ENCODE measurements at regions not wholly inside any gene's neighbourhood (a gene's known extent, or its start where the extent isn't known, plus 50 kb on each side); places are given as distances from the start of the nearest gene placed in this dataset.

GRCh38 chr12:59084511-59085375 is 164.4 kb upstream of the LRIG3 start:
- FAIRE-seq (no peak), DNase-seq (ENCODE audit: insufficient read length, low spot score) (no peak)
- TF ChIP-seq, protein P1, sequence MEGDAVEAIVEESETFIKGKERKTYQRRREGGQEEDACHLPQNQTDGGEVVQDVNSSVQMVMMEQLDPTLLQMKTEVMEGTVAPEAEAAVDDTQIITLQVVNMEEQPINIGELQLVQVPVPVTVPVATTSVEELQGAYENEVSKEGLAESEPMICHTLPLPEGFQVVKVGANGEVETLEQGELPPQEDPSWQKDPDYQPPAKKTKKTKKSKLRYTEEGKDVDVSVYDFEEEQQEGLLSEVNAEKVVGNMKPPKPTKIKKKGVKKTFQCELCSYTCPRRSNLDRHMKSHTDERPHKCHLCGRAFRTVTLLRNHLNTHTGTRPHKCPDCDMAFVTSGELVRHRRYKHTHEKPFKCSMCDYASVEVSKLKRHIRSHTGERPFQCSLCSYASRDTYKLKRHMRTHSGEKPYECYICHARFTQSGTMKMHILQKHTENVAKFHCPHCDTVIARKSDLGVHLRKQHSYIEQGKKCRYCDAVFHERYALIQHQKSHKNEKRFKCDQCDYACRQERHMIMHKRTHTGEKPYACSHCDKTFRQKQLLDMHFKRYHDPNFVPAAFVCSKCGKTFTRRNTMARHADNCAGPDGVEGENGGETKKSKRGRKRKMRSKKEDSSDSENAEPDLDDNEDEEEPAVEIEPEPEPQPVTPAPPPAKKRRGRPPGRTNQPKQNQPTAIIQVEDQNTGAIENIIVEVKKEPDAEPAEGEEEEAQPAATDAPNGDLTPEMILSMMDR (IDR thresholded peaks at IDR 0.05; ENCODE audit: insufficient read depth, missing control alignments), result no peak

GRCh38 chr12:59082952-59083351 is 162.6 kb upstream of the LRIG3 start:
- FAIRE-seq, result no peak
- TF ChIP-seq, protein P1 (IDR thresholded peaks at IDR 0.05; ENCODE audit: insufficient read depth, missing control alignments), result no peak
- no peak for DNase-seq (ENCODE audit: insufficient read length, low spot score)

DNA sequence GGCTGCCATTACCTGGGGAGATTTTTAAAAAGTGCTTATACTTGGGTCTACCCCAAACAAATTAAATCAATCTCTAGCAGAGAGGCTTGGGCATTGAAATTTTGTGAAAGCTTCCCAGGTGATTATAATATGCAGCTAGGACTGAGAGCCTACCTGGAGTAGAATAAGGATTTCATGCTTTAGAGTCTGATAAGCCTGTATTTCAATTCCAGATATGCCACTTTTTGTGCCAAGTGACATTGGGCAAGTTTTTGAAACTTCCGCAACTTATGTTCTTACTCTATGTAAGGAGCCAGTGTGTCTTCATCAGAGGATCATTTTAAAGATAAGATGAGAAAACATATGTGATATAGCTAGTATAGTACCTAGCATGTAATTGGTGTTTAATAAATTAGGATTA is 159.8 kb upstream of the LRIG3 start:
- no peak for DNase-seq (ENCODE audit: insufficient read length, low spot score)
- TF ChIP-seq, protein P1 (IDR thresholded peaks at IDR 0.05; ENCODE audit: insufficient read depth, missing control alignments), result no peak
- FAIRE-seq, result no peak

GRCh38 chr12:59079472-59079871 is 159.2 kb upstream of the LRIG3 start:
- FAIRE-seq, result no peak
- no peak for DNase-seq (ENCODE audit: insufficient read length, low spot score)
- TF ChIP-seq, protein P1 (IDR thresholded peaks at IDR 0.05; ENCODE audit: insufficient read depth, missing control alignments), result no peak

GRCh38 chr12:59079002-59079401 is 158.7 kb upstream of the LRIG3 start:
- FAIRE-seq, result no peak
- TF ChIP-seq, protein P1 (IDR thresholded peaks at IDR 0.05; ENCODE audit: insufficient read depth, missing control alignments), result no peak
- no peak for DNase-seq (ENCODE audit: insufficient read length, low spot score)

DNA sequence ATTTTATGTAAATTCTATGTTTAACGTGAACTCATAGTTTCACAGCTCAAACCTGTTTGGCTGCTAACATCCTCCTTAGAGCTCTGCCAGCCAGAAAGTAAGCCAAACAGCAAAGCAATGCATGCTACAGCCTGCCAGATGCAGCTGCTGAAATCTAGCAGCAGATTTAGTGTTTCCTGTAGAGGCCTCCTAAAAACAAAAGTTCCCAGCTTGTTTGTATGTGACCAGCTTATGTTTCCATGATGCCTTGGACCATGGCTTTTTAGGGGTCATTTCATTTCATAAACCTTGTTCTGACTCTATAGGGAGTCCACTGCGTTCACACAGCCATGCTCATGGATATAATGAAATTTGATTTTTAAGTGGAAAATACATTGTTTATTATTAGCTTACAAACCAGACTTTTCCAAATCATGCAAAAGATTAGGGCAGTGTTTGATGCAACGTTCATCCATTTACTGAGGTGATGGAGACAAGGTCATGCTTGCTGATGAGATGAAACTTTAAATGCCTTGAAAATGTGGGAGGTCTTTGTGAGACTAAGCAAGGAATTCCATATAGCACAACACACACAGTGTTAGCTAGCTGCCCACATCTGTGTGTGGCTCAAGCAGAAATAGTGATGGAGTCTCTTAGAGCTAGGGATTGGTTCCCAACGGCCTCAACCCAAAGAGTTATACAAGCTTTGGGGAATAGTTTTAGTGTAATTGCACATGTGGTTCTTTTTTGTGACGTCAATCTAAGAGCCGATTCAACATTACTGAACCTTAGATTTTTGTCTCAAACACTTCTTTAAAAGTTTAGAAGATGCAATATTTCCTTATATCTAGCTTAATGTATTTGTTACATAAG is 157.5 kb upstream of the LRIG3 start:
- TF ChIP-seq, protein P1 (IDR thresholded peaks at IDR 0.05; ENCODE audit: insufficient read depth, missing control alignments), result no peak
- FAIRE-seq, result no peak
- DNase-seq (ENCODE audit: insufficient read length, low spot score), result no peak
